Stimulated activated CD8-positive, alpha-beta memory T cell treated with anti-CD3 and anti-CD28 coated beads, Interleukin-4, amount 100 ng/mL, for 24 hours (primary cell): ENCODE measurements at regions not wholly inside any gene's neighbourhood (a gene's known extent, or its start where the extent isn't known, plus 50 kb on each side); places are given as distances from the start of the nearest gene placed in this dataset.
"Not testable (repeated sequence)": the region's sequence is repeated elsewhere in the genome, so short reads cannot be mapped to it uniquely, and the experiment has no call there.

Experiments used
- DNase-seq: peaks from one replicate; pipeline ENCODE4 v3.0.0-alpha.2; 2020; ENCODE audit warnings: low read depth

- no peak for DNase-seq
Observed at GRCh38 chr1:245025525-245025924, 129.3 kb upstream of the KIF26B start.

- DNase-seq: no peak
Observed at GRCh38 chr1:245023222-245023621, 131.6 kb upstream of the KIF26B start.

GRCh38 chr1:245019910-245020486, 134.8 kb upstream of the KIF26B start:
- no peak for DNase-seq

GRCh38 chr1:245016700-245017099, 138.1 kb upstream of the KIF26B start:
- no peak for DNase-seq

GRCh38 chr1:245015031-245015430, 139.8 kb upstream of the KIF26B start:
- no peak for DNase-seq

GRCh38 chr1:245014247-245015029, 140.3 kb upstream of the KIF26B start:
- DNase-seq: no peak

GRCh38 chr1:245010018-245010614, 144.7 kb upstream of the KIF26B start:
- DNase-seq: no peak

GRCh38 chr1:245008761-245009160, 144.4 kb upstream of the HNRNPU start:
- no peak for DNase-seq

- DNase-seq: no peak
Observed at GRCh38 chr1:245007852-245008251, 143.5 kb upstream of the HNRNPU start.

GRCh38 chr1:245003246-245003645, 138.9 kb upstream of the HNRNPU start:
- DNase-seq: no peak

GRCh38 chr1:245001252-245001651, 136.9 kb upstream of the HNRNPU start:
- DNase-seq: no peak

- no peak for DNase-seq
Observed at GRCh38 chr1:245000872-245001188, 136.5 kb upstream of the HNRNPU start.

GRCh38 chr1:244999644-245000043, 135.3 kb upstream of the HNRNPU start:
- not testable (repeated sequence) for DNase-seq

- DNase-seq: no peak
Observed at GRCh38 chr1:244998717-244999346, 134.5 kb upstream of the HNRNPU start.

- DNase-seq: no peak
Observed at GRCh38 chr1:244995602-244996400, 131.5 kb upstream of the HNRNPU start.

- no peak for DNase-seq
Observed at GRCh38 chr1:244992833-244993232, 128.5 kb upstream of the HNRNPU start.

- DNase-seq: no peak
Observed at GRCh38 chr1:244989813-244990212, 125.5 kb upstream of the HNRNPU start.

GRCh38 chr1:244988521-244988920, 124.2 kb upstream of the HNRNPU start:
- DNase-seq: no peak

- DNase-seq: no peak
Observed at GRCh38 chr1:244980605-244981004, 116.3 kb upstream of the HNRNPU start.

GRCh38 chr1:244974550-244974949, 110.2 kb upstream of the HNRNPU start:
- DNase-seq: no peak

GRCh38 chr1:244974106-244974505, 109.8 kb upstream of the HNRNPU start:
- DNase-seq: no peak

GRCh38 chr1:244971552-244972216, 107.3 kb upstream of the HNRNPU start:
- no peak for DNase-seq
